ENCODE measurements at regions not wholly inside any gene's neighbourhood (a gene's known extent, or its start where the extent isn't known, plus 50 kb on each side); places are given as distances from the start of the nearest gene placed in this dataset.

DNA sequence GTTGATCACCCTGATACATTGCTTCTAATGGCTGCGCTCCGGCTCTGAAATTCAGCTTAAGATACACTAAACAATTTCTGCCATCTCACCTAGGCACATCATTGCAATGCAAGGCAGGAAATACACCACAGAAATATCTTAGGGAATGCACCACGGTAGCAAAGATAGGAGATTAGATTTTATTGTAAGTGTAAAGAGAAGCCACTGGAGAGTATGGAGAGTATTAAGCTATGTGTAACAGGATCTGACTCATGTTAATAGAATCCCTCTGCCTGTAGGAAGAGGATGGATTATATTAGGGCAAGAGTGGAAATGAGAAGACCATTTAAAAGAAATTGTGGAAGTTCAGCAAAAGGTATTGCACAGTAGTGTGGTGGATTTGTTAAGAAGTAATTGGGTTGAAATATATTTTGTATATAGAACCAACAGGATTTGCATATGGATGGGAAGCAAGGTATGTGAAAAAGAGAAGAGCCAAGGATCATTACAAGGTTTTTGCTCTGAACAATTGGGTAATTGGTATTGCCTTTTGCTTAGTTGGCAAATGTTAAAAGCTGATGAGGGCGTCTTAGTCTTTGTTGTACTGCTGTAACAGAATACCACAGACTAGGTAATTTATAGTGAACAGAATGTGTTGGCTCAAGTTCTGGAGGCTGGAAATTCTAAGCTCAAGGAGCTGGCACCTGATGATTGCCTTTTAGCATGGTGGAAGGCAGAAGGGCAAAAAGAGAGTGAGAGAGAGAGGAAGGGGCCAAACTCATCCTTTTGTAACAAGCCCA, 636.1 kb downstream of the PSAT1 start:
- no peak for TF ChIP-seq EZH2 (optimal IDR thresholded peaks at IDR 0.05; ENCODE audit: low read depth, low read length)
- TF ChIP-seq CTCF (IDR thresholded peaks at IDR 0.05; ENCODE audit: low read length): no peak
- no peak for TF ChIP-seq EZH2phosphoT487 (IDR thresholded peaks at IDR 0.05; ENCODE audit: low read length)
- DNase-seq: no peak
- Histone ChIP-seq H3K79me2 (ENCODE audit: low read length) (no peaks in the 10 kb centered on the region), H3F3A (ENCODE audit: insufficient read depth, low read length) (no peaks in the 10 kb centered on the region), H3K36me3 (replicated peaks; ENCODE audit: insufficient read depth, low read length) (no peaks in the 10 kb centered on the region), H3K4me3 (ENCODE audit: low read length) (no peak overlapping the region), H3K4me2 (ENCODE audit: low read depth, low read length) (no peak overlapping the region), H3K9me2 (replicated peaks; ENCODE audit: insufficient read depth, low read length) (no peaks in the 10 kb centered on the region), H3K27me3 (replicated peaks; ENCODE audit: insufficient read depth, low read length) (no peaks in the 10 kb centered on the region), H3K4me1 (ENCODE audit: low read length) (no peaks in the 10 kb centered on the region), H4K20me1 (ENCODE audit: insufficient read depth, low read length) (no peaks in the 10 kb centered on the region), H3K9me3 (replicated peaks; ENCODE audit: insufficient read depth, low read length) (no peaks in the 10 kb centered on the region), H3K27ac (ENCODE audit: low read length) (no peak overlapping the region), H3K9ac (ENCODE audit: low read length) (no peak overlapping the region), H2AFZ (ENCODE audit: low read length) (no peak overlapping the region)

DNA sequence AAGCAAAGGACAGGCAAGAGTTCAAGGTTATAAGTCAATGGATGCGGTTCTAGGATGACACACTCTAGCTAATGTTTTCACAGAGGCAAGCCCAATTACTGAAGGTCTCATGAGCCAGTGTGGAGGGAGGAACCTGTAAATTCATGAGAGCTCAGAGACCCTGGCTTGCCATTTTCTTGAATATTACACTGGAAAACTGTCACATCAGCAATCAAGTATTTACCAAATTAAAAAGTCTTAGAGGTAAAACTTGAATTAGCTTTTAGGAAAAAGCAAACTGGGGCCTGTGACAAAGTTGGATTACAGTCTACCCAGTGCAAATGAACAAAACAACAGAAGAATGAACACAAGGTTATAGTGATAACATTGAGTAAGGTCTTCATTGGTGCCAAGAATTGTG, 636.9 kb upstream of the TLE4 start:
- H3K79me2 ChIP-seq (ENCODE audit: low read length): no peaks in the 10 kb centered on the region
- H3K9ac ChIP-seq (ENCODE audit: low read length): no peak overlapping the region
- H3K27me3 ChIP-seq (replicated peaks; ENCODE audit: insufficient read depth, low read length): no peaks in the 10 kb centered on the region
- no peaks in the 10 kb centered on the region for H3K4me1 ChIP-seq (ENCODE audit: low read length)
- H3K36me3 ChIP-seq (replicated peaks; ENCODE audit: insufficient read depth, low read length): no peaks in the 10 kb centered on the region
- no peaks in the 10 kb centered on the region for H4K20me1 ChIP-seq (ENCODE audit: insufficient read depth, low read length)
- no peak overlapping the region for H3K27ac ChIP-seq (ENCODE audit: low read length)
- H3K9me3 ChIP-seq (replicated peaks; ENCODE audit: insufficient read depth, low read length): no peaks in the 10 kb centered on the region
- no peak overlapping the region for H3K4me3 ChIP-seq (ENCODE audit: low read length)
- DNase-seq: no peak
- H3K9me2 ChIP-seq (replicated peaks; ENCODE audit: insufficient read depth, low read length): no peaks in the 10 kb centered on the region
- TF ChIP-seq EZH2phosphoT487 (IDR thresholded peaks at IDR 0.05; ENCODE audit: low read length) (no peak), CTCF (IDR thresholded peaks at IDR 0.05; ENCODE audit: low read length) (no peak), EZH2 (optimal IDR thresholded peaks at IDR 0.05; ENCODE audit: low read depth, low read length) (no peak)
- H3F3A ChIP-seq (ENCODE audit: insufficient read depth, low read length): no peaks in the 10 kb centered on the region
- no peak overlapping the region for H3K4me2 ChIP-seq (ENCODE audit: low read depth, low read length)
- H2AFZ ChIP-seq (ENCODE audit: low read length): no peak overlapping the region

GRCh38 chr9:78938821-78939220, 632.9 kb upstream of the TLE4 start:
- DNase-seq: no peak
- Histone ChIP-seq H3K9ac (ENCODE audit: low read length) (no peak overlapping the region), H2AFZ (ENCODE audit: low read length) (no peak overlapping the region), H3K4me2 (ENCODE audit: low read depth, low read length) (no peak overlapping the region), H3K79me2 (ENCODE audit: low read length) (no peaks in the 10 kb centered on the region), H3K9me3 (replicated peaks; ENCODE audit: insufficient read depth, low read length) (no peaks in the 10 kb centered on the region), H3K27ac (ENCODE audit: low read length) (no peak overlapping the region), H3K4me1 (ENCODE audit: low read length) (no peaks in the 10 kb centered on the region), H3F3A (ENCODE audit: insufficient read depth, low read length) (no peaks in the 10 kb centered on the region), H3K9me2 (replicated peaks; ENCODE audit: insufficient read depth, low read length) (no peaks in the 10 kb centered on the region), H3K4me3 (ENCODE audit: low read length) (no peak overlapping the region), H3K27me3 (replicated peaks; ENCODE audit: insufficient read depth, low read length) (no peaks in the 10 kb centered on the region), H3K36me3 (replicated peaks; ENCODE audit: insufficient read depth, low read length) (no peaks in the 10 kb centered on the region), H4K20me1 (ENCODE audit: insufficient read depth, low read length) (no peaks in the 10 kb centered on the region)
- TF ChIP-seq EZH2 (optimal IDR thresholded peaks at IDR 0.05; ENCODE audit: low read depth, low read length) (no peak), EZH2phosphoT487 (IDR thresholded peaks at IDR 0.05; ENCODE audit: low read length) (no peak), CTCF (IDR thresholded peaks at IDR 0.05; ENCODE audit: low read length) (no peak)
